Mammary epithelial cell (primary cell): ENCODE measurements at regions not wholly inside any gene's neighbourhood (a gene's known extent, or its start where the extent isn't known, plus 50 kb on each side); places are given as distances from the start of the nearest gene placed in this dataset.

ENCODE experiments used
- CTCF ChIP-seq, 2 donors: IDR thresholded peaks in 1 of 2; conservative IDR thresholded peaks in 1 of 2; 2 replicates each; pipeline ENCODE4 v1.5.1; 2011 to 2012; ENCODE audit warnings: inconsistent platforms in 2 of 2, low read length in 2 of 2, mild to moderate bottlenecking in 2 of 2, control low read depth in 1 of 2, low read depth in 1 of 2; ENCODE audit not compliant: insufficient read depth in 1 of 2; ENCODE audit errors: extremely low read depth in 1 of 2
- EZH2 ChIP-seq: IDR thresholded peaks from 2 replicates; pipeline ENCODE4 v1.6.1; 2012; ENCODE audit warnings: low read length, inconsistent platforms, borderline replicate concordance

GRCh38 chr9:543478-543877 is 298.0 kb upstream of the DMRT1 start:
- TF ChIP-seq EZH2 (no peak), CTCF (conservative IDR thresholded peaks at IDR 0.05 in 1 of 2, IDR thresholded peaks at IDR 0.05 in 1 of 2; ENCODE audit: extremely low read depth in 1 of 2, insufficient read depth in 1 of 2, low read depth in 1 of 2, low read length in 2 of 2) (no peak)
